ENCODE measurements at regions not wholly inside any gene's neighbourhood (a gene's known extent, or its start where the extent isn't known, plus 50 kb on each side); places are given as distances from the start of the nearest gene placed in this dataset.
"Not testable (repeated sequence)": the region's sequence is repeated elsewhere in the genome, so short reads cannot be mapped to it uniquely, and the experiment has no call there.

DNA sequence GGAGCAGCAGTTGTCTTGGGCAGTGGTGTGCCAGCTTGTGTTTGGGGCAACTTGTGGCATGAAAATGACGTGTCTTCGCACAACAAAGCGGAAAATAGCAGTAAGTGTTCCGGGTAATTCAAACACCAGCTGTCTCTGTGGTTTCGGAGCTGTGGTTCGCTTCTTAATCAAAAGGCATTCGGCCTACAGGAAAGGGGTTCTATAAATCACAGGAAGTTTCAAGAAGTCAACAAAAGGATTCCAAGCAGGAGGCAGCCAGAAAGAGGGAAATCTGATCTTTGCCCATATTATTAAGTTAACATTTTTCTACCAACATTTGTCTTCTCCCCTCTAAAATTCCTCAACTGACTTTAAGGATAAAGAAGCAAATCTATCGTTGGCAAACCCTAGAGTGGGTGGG, 353.4 kb downstream of the FGFR2 start:
- DNase-seq, result peak; percentile 46

GRCh38 chr10:121245754-121246153, 352.5 kb downstream of the FGFR2 start:
- DNase-seq, result no peak

- DNase-seq, result peak; percentile 63
These were observed 350.0 kb downstream of the FGFR2 start for GRCh38 chr10:121248266-121248665.

- DNase-seq, result peak; percentile 36
These were observed 347.1 kb downstream of the FGFR2 start for GRCh38 chr10:121250995-121251764.

GRCh38 chr10:121252756-121253155, 345.5 kb downstream of the FGFR2 start:
- no peak for DNase-seq

DNA sequence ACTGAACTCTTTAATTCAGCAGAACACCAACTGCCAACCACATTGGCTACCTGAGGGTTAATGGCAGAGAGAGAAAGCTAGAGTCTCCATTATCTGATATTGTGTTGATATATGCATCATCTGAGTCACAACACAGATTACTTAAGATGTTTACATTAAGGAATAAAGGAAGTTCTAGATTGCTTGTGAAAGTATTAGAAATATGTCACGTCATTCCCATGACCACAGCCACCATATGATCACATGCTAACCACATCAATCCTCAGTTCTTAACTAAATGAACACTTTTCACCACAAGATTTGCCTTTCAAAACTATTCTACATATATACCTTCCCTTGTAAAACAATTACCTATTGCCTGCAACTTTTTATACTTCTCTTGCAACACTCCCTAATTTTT, 337.9 kb downstream of the FGFR2 start:
- peak; percentile 15 for DNase-seq

DNA sequence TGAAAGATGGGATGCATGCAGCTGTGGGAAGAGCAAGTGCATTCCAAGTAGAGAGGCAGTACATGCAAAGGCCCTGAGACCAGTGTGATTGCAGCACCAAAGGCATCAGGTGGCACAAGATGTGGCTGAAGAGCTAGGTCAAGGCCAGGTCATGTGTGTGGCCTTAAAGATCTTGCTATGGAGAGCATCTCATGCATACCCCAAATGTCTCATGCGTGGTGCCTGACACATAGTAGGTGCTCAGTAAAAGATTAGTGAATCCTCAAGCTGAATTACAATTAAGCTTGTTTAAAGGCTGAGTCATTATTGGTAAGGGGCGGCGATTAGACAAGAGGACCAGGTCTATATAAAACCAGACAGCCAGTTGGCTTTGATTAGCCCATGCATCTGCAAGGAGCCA, 336.6 kb downstream of the FGFR2 start:
- no peak for DNase-seq

- no peak for DNase-seq
These were observed 335.3 kb downstream of the FGFR2 start for GRCh38 chr10:121262774-121263430.

DNA sequence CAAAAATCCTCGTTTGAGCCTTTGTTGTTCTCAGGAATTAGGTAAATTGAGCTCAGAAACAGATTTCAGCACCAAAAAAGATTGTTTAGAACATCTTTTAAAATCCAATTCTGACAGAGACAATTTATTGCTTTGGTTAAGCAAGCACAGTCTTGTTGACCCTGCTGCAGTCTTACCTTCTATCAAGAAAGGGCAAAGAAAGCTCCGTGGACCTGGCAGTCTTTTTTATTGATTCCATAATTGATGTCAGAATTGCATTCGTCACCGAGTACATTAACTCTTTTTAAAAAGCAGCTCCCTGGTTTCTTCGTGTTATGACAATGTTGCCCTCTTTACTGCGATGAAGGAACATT, 334.8 kb downstream of the FGFR2 start:
- DNase-seq, result no peak

DNA sequence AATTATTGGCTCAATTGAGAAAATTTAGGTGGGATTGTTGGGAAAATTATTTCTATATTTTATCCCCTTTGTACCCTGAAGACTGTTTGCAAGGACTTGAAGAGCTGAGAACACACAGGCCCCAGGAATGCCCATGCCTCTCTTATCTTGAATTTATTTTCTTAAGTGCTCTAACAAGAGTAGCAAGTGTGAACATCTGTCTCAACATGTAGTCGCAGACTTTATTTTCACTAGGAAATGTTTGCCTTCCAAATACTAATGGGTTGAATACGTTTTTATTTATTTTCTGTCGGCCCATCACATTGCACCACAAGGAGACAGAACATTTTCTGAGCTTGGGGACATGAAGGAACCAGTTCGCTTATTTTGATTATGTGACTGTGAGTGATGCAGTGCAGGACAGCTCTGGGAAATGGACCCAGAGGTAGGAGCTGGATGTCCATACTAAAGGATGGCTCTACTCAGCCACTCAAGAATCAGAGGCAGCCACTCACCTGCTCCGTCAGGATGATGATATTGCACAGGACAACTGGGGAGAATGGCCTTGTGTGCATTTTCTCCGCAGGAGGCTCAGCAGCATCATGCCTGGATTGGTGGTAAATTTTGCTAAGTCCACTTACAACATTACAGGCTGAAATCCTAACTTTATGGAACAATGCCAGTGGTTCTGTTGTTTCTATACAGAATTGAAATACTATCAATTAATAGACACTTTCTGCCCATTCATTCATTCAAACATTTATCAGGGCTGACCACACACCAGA, 332.7 kb downstream of the FGFR2 start:
- no peak for DNase-seq

DNA sequence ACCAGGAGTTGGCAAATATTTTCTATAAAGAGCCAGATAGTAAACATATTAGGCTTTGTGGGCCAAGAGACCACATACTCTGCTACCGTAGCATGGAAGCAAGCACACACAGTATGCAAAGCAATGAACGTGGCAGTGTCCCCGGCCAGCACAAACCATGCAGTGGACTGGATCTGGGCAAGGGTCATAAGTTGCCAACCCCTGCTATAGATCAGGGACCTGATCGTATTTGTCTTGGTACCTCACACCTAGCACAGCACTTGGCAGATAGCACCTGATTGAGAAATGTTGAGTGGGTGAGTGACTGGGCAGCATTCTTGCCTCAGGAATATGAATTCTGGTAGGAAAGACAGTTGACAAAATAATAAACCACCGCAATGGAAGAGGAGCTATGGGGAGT, 331.9 kb downstream of the FGFR2 start:
- DNase-seq, result no peak

- DNase-seq, result no peak
These were observed 330.8 kb downstream of the FGFR2 start for GRCh38 chr10:121267236-121268003.

DNA sequence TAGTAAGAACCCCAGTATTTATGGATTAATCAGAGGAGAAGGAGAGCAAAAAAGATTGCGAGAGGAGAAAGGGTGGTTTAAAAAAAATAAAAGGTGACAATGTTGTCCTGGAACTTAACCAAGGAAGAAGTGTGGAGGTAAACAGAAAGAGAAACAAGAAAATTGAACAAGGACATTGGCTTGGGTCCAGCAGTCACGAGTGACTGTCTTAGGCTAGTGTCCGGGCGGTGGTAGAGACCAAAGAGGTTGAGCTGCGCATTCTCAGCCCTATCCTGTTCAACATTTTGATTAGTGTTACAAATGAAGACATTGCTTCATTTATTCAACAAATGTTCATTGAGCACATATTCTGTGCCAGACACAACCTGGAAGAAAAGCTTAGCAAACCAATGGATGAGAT, 329.9 kb downstream of the FGFR2 start:
- DNase-seq, result no peak

DNA sequence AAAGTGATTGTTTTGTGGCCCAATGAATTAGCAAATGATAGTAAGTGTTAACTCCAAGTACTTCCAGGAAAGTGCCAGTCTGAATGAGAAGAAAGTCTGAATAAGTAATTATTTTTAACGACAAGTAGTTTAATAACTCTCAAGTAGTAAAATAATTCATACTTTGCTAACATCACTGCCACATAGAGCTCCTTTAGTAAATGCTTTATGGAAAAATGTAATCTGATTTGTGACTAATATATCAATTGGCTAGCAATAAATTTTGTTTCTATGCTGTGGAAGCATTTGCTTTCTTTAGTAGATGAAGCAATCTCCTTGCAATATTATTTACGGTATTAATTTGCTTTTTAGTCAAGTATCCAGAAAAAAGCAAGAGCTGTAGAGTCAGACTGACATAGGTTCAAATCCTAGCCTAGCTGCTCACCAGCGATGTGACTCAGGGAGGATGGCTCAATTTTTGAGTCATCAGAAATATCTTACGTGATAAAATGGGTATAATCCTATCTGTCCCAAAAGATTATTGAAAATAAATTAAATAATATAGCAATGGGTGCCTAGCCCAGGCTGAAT, 329.3 kb downstream of the FGFR2 start:
- no peak for DNase-seq

- DNase-seq, result no peak
These were observed 327.3 kb downstream of the FGFR2 start for GRCh38 chr10:121270906-121271305.

DNA sequence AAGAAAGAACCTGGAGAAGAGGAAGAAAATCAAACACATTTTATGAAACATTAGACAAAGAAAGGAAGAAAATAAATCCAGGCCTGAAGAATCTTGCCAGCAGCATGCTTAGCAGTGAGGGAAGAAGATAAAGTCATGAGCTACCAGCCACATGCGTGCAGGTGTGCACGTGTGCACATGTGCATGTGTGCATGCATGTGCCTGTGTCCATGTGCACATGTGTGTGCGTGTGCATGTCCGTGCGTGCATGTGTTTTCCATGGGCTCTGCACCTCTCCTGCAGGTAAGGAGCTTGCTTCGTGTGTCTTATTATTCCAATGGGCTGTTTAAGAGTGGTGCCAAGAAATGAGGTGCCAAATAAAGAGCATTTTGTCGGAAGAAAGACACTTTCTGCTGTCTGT, 322.2 kb downstream of the FGFR2 start:
- no peak for DNase-seq

DNA sequence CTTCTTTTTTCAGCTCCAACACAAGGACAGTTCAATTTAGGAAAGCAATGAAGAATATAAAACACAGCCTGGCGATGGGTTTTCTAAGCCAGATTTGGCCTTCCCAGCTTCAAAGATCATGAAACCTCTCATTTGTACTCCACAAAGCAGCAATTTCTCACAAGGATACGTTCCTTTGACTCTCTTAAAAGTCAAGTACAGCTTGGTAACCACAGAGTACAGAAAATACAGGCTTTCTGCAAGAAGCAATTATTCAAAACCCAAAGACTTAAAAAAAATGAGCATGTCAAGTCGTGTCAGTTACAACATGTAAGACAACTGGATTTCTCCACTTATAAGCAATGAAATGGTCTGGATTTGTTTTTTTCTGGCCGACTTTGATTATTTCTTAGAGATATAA, 321.4 kb downstream of the FGFR2 start:
- no peak for DNase-seq

- DNase-seq, result not testable (repeated sequence)
These were observed 319.9 kb downstream of the FGFR2 start for GRCh38 chr10:121278386-121278785.

- DNase-seq, result no peak
These were observed 316.7 kb downstream of the FGFR2 start for GRCh38 chr10:121281576-121281975.

DNA sequence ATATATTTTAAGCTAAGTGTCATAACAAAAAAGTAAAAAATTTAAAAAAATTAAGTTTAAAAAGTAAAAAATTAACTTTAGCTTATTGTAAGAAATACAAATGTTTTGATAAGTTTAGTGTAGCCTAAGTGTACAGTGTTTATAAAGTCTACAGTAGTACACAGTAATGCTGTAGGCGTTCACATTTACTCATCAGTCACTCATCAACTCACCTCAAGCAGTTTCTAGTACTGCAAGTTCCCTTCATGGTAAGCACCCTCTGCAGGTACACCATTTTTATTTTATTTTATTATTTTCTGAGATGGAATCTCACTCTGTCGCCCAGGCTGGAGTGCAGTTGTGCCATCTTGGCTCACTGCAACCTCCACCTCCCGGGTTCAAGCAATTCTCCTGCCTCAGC, 316.0 kb downstream of the FGFR2 start:
- no peak for DNase-seq

GRCh38 chr10:121282797-121283515, 315.3 kb downstream of the FGFR2 start:
- no peak for DNase-seq

DNA sequence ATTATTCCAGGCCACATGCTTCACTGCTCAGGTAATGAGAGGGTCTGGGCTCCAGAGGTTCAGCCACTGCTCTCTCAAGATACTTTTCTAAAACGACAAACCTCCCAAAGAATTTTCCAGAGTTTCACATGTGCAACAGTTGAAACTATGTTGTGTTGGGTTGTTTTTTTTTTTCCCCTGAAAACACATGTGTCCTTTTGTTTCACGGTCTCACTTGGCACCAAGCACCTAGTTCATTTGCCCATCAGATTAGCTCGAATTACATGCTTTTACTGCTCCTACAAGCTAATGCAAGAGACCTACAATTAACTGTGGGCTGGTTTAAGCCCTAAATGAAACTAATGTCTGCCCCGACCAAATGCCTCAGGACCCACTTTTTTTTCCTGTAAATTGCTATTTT, 313.3 kb downstream of the FGFR2 start:
- no peak for DNase-seq
